ENCODE measurements at regions not wholly inside any gene's neighbourhood (a gene's known extent, or its start where the extent isn't known, plus 50 kb on each side); places are given as distances from the start of the nearest gene placed in this dataset.

DNA sequence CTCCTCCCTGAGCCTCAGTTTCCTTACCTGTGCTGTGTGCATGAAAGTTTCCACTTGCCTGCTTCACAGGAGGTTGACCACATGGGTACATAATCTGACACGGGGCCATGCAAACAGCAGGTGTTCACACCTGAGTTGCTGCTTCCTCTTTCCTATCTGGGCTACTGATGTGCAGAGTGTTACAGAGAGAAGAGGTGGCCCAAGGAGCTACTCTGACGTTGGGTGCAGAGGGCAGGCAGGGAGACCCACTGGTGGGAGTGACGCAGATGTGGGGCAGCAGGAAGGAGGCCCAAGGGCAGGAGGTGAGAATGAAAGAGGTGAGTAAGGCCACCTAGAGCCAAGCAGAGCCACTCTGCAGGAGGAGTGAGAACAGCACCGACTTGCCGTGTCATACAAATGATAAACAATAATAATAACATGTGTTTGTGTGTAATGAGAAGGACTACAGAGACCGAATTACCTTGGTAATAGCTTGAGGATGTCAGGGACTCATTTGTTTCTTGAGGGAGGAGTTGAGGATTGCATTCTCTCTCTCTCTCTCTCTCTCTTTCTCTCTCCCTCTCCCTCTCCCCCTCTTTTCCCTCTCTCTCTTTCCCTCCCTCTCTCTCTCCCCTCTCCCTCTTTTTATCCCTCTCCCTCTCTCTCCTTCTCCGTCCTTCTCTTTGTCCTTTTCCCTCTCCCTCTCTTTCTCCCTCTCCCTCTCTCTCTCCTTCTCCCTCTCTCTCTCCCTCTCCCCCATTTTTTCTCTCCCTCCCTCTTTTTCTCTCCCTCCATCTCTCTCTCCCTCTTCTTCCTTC lies 87.4 kb upstream of the IGSF21 start:
- DNase-seq: no peak

- no peak for DNase-seq
Measured at GRCh38 chr1:18021242-18021641, 86.4 kb upstream of the IGSF21 start.

- no peak for DNase-seq
Measured at GRCh38 chr1:18032172-18032859, 75.3 kb upstream of the IGSF21 start.

DNA sequence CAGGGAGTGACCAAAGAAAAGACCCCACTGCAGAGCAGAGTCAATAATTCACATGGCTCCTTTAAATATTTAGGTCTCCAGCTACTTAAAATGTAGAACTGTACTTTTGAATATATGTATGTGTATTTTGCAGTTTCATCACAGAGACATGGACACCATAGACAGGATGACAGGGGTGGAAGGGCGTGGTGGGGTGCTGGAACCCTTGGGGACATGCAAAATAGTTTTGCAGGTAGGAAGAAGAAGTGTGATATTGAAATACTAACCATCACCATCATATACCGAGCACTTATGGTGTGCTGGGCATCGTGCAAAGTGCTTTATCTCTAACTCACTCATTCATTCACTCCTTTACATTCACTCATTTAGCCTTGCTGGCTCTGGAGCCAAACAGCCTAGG lies 72.5 kb upstream of the IGSF21 start:
- DNase-seq: no peak

- DNase-seq: no peak
Measured at GRCh38 chr1:18037651-18038050, 69.9 kb upstream of the IGSF21 start.

- DNase-seq: no peak
Measured at GRCh38 chr1:18038051-18038450, 69.5 kb upstream of the IGSF21 start.

- DNase-seq: no peak
Measured at GRCh38 chr1:18039102-18039501, 68.5 kb upstream of the IGSF21 start.

DNA sequence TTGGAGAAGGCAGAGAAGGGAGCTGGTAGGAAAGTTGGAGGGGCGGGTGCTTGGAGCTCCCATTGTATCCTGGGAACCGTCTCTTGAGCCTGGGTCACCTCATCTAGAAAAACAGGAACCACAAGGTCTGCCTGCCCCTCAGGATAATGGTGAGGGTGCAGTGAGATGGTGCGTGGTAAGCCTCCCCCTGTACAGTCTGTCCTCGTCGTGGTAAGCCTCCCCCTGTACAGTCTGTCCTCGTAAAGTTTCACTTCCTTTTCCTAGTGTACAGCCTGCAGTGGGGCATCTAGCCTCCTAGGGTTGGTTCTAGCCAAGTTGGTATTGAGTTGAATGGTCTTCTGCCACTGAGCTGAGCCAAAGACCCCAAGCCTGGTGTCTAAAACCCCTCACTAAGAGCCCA lies 66.5 kb upstream of the IGSF21 start:
- DNase-seq: no peak

GRCh38 chr1:18041685-18042355 lies 65.8 kb upstream of the IGSF21 start:
- peak; percentile 37 for DNase-seq

DNA sequence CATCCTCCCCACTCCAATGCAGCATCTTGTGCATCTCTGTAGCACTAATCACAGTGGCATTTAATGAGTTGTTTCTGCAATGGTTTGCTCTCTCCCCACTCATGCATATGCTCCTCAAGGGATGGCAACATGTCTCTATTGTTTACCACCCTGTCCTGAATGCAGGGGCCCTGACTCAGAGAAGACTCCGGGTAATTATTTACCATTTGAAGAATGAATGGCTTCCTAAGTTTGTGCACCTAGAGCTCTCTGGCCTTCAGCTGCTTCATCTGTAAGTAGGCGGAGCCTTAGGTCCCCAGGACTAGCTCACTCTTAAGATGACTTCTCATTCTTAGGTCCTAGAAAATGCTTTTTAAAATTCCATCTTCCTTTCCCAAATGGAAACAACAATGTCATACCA lies 63.7 kb upstream of the IGSF21 start:
- no peak for DNase-seq

GRCh38 chr1:18045203-18045602 lies 62.4 kb upstream of the IGSF21 start:
- no peak for DNase-seq

GRCh38 chr1:18045621-18046020 lies 62.0 kb upstream of the IGSF21 start:
- DNase-seq: no peak

DNA sequence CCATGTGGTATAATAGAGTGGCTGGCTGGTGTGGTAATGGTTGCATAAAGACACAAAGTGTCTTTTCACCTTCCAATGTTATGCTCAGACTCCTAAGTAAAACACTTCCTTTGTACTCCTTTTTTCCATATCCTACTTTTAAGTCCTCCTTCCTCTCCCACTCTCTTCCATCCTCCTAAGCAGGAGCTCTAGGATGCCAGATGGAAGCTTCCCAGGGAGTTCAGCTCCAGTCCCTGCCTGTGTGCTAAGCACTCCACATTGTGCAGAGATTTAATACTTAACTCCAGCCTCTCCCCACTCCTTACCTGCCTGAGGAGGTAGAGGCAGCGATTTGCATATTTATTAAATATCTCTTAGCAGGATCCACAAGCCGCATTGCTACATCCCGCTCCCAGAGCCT lies 60.5 kb upstream of the IGSF21 start:
- peak; percentile 35 for DNase-seq

DNA sequence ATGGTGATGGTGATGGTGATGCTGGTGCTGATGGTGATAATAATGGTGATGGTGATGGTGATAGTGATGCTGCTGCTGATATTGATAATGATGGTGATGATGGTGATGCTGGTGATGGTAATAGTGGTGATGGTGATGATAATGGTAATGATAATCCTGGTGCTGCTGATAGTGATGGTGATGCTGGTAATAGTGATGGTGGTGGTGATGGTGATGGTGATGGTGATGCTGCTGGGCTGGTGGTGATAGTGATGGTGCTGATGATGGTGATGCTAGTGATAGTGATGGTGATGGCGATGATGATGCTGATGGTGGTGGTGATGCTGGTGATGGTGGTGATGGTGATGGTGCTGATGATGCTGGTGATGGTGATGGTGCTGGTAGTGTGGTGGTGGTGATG lies 58.4 kb upstream of the IGSF21 start:
- no peak for DNase-seq

DNA sequence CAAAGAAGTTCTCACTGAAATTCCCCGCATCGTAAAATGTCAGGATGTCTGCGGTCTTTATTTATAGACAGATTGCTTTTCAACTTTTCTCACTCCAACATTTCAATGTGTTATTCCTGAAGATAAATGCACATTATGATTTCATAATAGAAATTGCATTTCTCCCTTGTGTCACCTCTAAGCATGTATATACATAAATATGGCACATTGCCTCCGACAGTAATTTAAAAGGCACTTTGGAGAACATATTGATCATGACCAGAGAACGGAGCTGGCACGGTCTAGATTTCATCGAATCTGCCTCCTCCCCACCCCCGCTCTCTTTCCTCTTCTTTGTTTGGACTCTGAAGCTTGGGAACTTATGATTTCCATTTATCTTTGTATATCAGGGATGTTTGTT lies 54.9 kb upstream of the IGSF21 start:
- no peak for DNase-seq

DNA sequence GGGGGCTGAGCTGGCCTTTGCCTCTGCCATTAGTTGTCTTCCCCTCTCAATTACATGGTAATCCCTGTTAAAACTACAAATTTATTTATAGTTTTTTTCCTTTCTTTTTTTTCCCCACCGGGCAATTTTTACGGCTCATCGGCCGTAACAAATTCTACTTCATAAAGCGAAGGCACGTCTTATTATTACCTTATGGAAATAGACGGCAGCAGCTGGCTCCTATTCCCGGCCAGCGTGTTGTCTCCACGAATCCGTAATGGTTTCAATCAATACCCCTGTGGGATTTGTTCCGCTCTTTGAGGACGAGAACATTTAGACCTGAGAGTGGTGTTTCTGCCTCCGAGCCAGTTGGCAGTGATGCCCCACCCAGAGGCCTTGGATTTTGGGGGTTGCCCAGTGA lies 52.4 kb upstream of the IGSF21 start:
- no peak for DNase-seq

- no peak for DNase-seq
Measured at GRCh38 chr1:18056545-18056944, 51.1 kb upstream of the IGSF21 start.

GRCh38 chr1:18057623-18058022 lies 50.0 kb upstream of the IGSF21 start:
- DNase-seq: no peak

Measured in NCI-H82 (cell line).